A549 (cell line): ENCODE measurements at regions not wholly inside any gene's neighbourhood (a gene's known extent, or its start where the extent isn't known, plus 50 kb on each side); places are given as distances from the start of the nearest gene placed in this dataset.

Source experiments
- ATAC-seq, 2 experiments: fragments of 200-7000 bp in 1 of 2; fragments of >200 bp in 1 of 2; cut with Nextera tagmentation in 1 of 2; cut with Tn5 transposase in 1 of 2; 3 replicates each; pipeline versions ENCODE4 v1.8.0 to v1.9.1; 2018 to 2020; ENCODE audit warnings: mild to moderate bottlenecking in 1 of 2, moderate library complexity in 1 of 2
- CTCF ChIA-PET: fragments of 300-600 bp; sonication (Branson Sonifier 250); formaldehyde crosslinking; extraction: SDS; loops from one replicate; lab custom pipeline; 2021; ENCODE audit warnings: antibody characterized with exemption, inconsistent platforms; lab: Yijun Ruan, JAX
- POLR2A ChIA-PET: fragments of 350-600 bp; formaldehyde crosslinking; extraction: SDS; loops from one replicate; lab custom pipeline; 2021; ENCODE audit warnings: antibody characterized with exemption, inconsistent platforms; lab: Yijun Ruan, JAX
- DNase-seq, 2 experiments: peaks; one replicate each; pipeline versions ENCODE4 v3.0.0 to v3.0.0-alpha.2; 2011 to 2016; ENCODE audit warnings: low read depth in 1 of 2, low spot score in 1 of 2
- FAIRE-seq: peaks from 2 replicates; lab custom pipeline; 2011; peaks lifted over from hg19 to GRCh38; lab: Jason Lieb, UNC
- H3K27ac ChIP-seq, 2 experiments: fragments of >200 bp; sonication (Bioruptor Twin); formaldehyde crosslinking; 3 replicates each; pipeline ENCODE4 v1.5.1; 2016 to 2017
- H3K4me1 ChIP-seq: fragments of >200 bp; sonication (Bioruptor Twin); formaldehyde crosslinking; 3 replicates; pipeline ENCODE4 v1.6.1; 2016
- H3K4me2 ChIP-seq: fragments of >200 bp; sonication (Bioruptor Twin); formaldehyde crosslinking; 3 replicates; pipeline ENCODE4 v1.6.1; 2016
- H3K4me3 ChIP-seq: fragments of >200 bp; sonication (Bioruptor Twin); formaldehyde crosslinking; 3 replicates; pipeline ENCODE4 v1.5.1; 2016
- H3K9me3 ChIP-seq: fragments of >200 bp; sonication (Bioruptor Twin); formaldehyde crosslinking; 3 replicates; pipeline ENCODE4 v1.6.1; 2016
- CEBPB ChIP-seq, 2 experiments: fragments of >200 bp in 1 of 2; sonication (Bioruptor Twin) in 1 of 2; formaldehyde crosslinking in 1 of 2; IDR thresholded peaks; 2 replicates each; pipeline ENCODE4 v1.6.1; 2012 to 2016
- CHD2 ChIP-seq: fragments of 150-350 bp; IDR thresholded peaks from 2 replicates; pipeline ENCODE4 v1.6.1; 2014; ENCODE audit warnings: low read length; ENCODE audit not compliant: partially characterized antibody
- CHD4 ChIP-seq: fragments of 200-600 bp; sonication (generic); IDR thresholded peaks from 2 replicates; pipeline ENCODE4 v1.6.1; 2016; ENCODE audit warnings: antibody characterized with exemption, mild to moderate bottlenecking, borderline replicate concordance
- EHMT2 ChIP-seq: fragments of 200-600 bp; sonication (generic); IDR thresholded peaks from 2 replicates; pipeline ENCODE4 v1.6.1; 2016; ENCODE audit warnings: antibody characterized with exemption, low read depth, mild to moderate bottlenecking, moderate library complexity
- FOSL2 ChIP-seq, 2 experiments: fragments of 450-650 bp in 1 of 2; fragments of >200 bp in 1 of 2; sonication (Bioruptor Twin) in 1 of 2; formaldehyde crosslinking; IDR thresholded peaks; 2 replicates each; pipeline versions ENCODE4 v1.5.0 to v1.6.1; 2016 to 2020; ENCODE audit warnings: mild to moderate bottlenecking in 1 of 2, moderate library complexity in 1 of 2
- HOXB5 ChIP-seq: fragments of 250-450 bp; sonication (Bioruptor Pico); IDR thresholded peaks from 2 replicates; pipeline ENCODE4 v1.5.0; 2020; ENCODE audit warnings: mild to moderate bottlenecking, moderate library complexity
- JUN ChIP-seq, 2 experiments: fragments of >200 bp; sonication (Bioruptor Twin); formaldehyde crosslinking; IDR thresholded peaks; 2 replicates in 1 of 2; 3 replicates in 1 of 2; pipeline ENCODE4 v1.6.1; 2016 to 2017
- MAFK ChIP-seq: fragments of 450-650 bp; IDR thresholded peaks from 2 replicates; pipeline ENCODE4 v1.6.1; 2014; ENCODE audit not compliant: partially characterized antibody
- NFE2L2 ChIP-seq: fragments of 150-350 bp; conservative IDR thresholded peaks from 2 replicates; pipeline ENCODE4 v1.6.1; 2014; ENCODE audit warnings: low read length
- NPAS2 ChIP-seq: fragments of 250-450 bp; sonication (Bioruptor Pico); IDR thresholded peaks from 2 replicates; pipeline ENCODE4 v1.8.0; 2022; ENCODE audit warnings: mild to moderate bottlenecking, moderate library complexity, borderline replicate concordance
- NR3C1 ChIP-seq: fragments of >200 bp; sonication (Bioruptor Twin); formaldehyde crosslinking; IDR thresholded peaks from 3 replicates; pipeline ENCODE4 v1.6.1; 2017
- RCOR1 ChIP-seq: fragments of 150-350 bp; IDR thresholded peaks from 2 replicates; pipeline ENCODE4 v1.6.1; 2014; ENCODE audit warnings: antibody characterized with exemption, low read length, low read depth
- RFX5 ChIP-seq: fragments of 450-650 bp; IDR thresholded peaks from 2 replicates; pipeline ENCODE4 v1.7.1; 2014; ENCODE audit warnings: antibody characterized with exemption, mild to moderate bottlenecking, moderate library complexity
- SMC3 ChIP-seq: fragments of >200 bp; sonication (Bioruptor Twin); formaldehyde crosslinking; IDR thresholded peaks from 3 replicates; pipeline ENCODE4 v1.6.1; 2018; ENCODE audit warnings: inconsistent platforms
- TFCP2L1 ChIP-seq: fragments of 250-450 bp; sonication (Bioruptor Pico); IDR thresholded peaks from 2 replicates; pipeline ENCODE4 v1.5.0; 2021; ENCODE audit warnings: mild to moderate bottlenecking
- WGBS: methylation state at CpG from one replicate; pipeline ENCODE4 v1.1.6; 2017; ENCODE audit errors: missing lambda C conversion rate; 5-methylcytosine and 5-hydroxymethylcytosine counted together
- TF ChIP-seq, protein P1 (sequence below): fragments of >200 bp; sonication (Bioruptor Twin); formaldehyde crosslinking; IDR thresholded peaks from 2 replicates; pipeline ENCODE4 v1.6.1; 2016
- TF ChIP-seq, protein P2 (sequence below): fragments of >200 bp; sonication (Bioruptor Twin); formaldehyde crosslinking; IDR thresholded peaks from 3 replicates; pipeline ENCODE4 v1.6.1; 2016
- TF ChIP-seq, protein P3 (sequence below): IDR thresholded peaks from 2 replicates; pipeline ENCODE4 v1.6.1; 2012; ENCODE audit warnings: low read depth, borderline replicate concordance

DNA sequence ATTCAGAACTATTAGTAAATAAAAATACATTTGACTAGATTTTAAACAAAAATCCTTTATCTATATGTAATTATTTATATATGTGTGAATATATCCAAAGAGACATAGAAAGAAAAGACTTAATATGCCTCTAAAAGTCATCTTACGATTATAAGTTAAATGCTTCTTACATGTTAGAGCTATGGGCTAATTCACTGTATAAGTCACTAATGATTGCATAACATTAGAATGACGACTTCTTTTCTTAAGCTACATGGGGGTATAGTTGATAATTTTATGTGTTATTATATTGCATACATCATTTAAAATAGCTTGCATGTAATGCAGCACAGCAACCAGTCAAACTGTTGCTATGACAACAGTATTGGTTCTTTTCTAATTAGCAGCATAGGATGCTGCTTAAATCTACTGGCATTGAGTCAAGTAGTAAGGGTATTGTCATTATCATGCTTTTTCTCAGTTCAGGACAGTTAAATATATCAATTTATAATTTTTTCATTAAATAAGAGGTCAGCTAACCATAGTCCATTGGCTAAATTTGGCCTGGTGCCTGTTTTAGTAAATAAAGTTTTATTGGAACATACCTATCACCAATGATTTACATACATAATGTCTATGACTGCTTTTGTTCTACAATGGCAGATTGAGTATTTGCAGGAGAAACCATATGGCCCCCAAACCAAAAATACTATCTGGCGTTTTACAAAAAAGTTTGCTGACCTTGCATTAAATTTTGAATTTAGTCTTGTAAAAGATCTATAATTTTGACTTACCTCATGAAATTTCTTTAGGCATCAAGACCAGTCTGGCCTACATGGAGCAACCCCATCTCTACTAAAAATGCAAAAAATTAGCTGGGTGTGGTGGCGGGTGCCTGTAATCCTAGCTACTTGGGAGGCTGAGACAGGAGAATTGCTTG is 207.7 kb upstream of the ZSWIM2 start:
- POLR2A ChIA-PET: no interaction called here
- no peak overlapping the region for H3K4me2 ChIP-seq
- ATAC-seq (no peak), FAIRE-seq (no peak), DNase-seq (no peak)
- no peaks in the 10 kb centered on the region for H3K4me1 ChIP-seq
- 57% methylated on average over 4 of the region's 4 CpGs for WGBS
- no peak overlapping the region for H3K27ac ChIP-seq
- no peaks in the 10 kb centered on the region for H3K9me3 ChIP-seq
- TF ChIP-seq TFCP2L1 (CRISPR knock-in tag) (no peak), RCOR1 (no peak), NFE2L2 (no peak), MAFK (peak; percentile 95), NPAS2 (no peak), SMC3 (no peak)
- TF ChIP-seq, protein P1, sequence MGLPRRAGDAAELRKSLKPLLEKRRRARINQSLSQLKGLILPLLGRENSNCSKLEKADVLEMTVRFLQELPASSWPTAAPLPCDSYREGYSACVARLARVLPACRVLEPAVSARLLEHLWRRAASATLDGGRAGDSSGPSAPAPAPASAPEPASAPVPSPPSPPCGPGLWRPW: no peak
- TF ChIP-seq, all 56 proteins: peak for 1
- no peak overlapping the region for H3K4me3 ChIP-seq
- CTCF ChIA-PET: interaction anchor here (0.6 kb wide), 1 partner anchor 288 kb away, joined by 3 read pairs; no protein-coding TSS in a partner anchor

DNA sequence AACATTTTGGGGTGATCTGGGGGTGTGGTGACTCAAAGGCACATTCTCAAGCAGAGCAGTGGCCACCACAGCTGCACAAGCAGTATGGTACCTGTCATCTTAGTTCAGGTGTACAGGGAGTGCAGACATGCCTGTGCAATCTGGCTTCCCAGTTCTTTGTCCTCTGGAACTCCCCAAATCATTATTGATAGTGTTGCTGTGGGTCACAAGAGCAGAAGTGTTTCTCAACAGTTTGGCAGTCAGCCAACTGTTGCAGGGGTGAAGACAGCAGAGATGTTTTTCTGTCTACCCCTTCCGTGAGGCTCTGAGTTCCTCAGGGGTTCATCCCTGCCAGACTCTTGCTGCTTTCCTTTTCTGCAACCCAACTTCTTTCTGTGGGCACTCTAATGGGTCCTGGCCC is 206.5 kb upstream of the ZSWIM2 start:
- ATAC-seq (no peak), FAIRE-seq (no peak)

DNA sequence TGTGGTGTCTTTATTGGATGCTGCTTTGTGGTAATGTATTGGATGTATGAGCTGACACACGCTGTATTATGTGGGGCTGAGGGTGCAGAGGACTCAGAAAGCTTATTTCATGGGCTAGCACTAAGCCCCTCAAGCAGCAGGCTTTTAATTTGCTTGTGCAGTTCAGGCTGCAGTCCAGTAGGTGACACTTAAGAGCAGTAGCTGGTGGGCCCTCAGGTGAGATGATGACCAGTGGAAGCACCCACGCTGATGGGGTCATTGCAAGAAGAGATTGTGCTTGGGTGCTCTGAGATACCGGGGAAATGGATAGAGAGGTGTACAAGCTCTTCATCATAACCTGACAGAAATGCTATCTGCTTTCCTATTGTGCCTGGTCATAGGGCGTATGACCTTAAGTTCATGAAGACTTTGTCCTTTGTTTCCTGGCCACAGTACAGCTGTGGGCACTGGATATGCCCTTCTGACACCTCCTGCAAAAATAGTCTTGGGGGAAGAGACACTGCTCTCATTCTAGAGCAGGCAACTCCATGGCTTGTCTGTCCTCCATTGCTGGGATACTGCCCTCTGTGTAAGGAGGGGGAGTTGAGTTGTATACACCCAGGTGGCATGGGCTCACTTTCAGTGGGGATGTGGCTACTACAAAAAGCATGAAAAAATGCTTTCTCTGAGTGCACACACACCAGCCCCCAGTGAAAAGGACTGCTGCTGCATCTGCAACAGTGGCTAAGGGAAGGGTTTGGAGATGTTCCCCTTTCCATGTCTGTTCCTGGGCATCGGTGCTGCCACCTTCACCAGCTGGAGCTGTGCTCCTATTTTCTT is 205.7 kb upstream of the ZSWIM2 start:
- no peak for TF ChIP-seq RFX5
- no peak for TF ChIP-seq CEBPB (IDR thresholded peaks at IDR 0.05)
- no peak for TF ChIP-seq HOXB5 (CRISPR knock-in tag)
- TF ChIP-seq, protein P2, sequence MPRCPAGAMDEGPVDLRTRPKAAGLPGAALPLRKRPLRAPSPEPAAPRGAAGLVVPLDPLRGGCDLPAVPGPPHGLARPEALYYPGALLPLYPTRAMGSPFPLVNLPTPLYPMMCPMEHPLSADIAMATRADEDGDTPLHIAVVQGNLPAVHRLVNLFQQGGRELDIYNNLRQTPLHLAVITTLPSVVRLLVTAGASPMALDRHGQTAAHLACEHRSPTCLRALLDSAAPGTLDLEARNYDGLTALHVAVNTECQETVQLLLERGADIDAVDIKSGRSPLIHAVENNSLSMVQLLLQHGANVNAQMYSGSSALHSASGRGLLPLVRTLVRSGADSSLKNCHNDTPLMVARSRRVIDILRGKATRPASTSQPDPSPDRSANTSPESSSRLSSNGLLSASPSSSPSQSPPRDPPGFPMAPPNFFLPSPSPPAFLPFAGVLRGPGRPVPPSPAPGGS: no peak
- TF ChIP-seq, protein P3, sequence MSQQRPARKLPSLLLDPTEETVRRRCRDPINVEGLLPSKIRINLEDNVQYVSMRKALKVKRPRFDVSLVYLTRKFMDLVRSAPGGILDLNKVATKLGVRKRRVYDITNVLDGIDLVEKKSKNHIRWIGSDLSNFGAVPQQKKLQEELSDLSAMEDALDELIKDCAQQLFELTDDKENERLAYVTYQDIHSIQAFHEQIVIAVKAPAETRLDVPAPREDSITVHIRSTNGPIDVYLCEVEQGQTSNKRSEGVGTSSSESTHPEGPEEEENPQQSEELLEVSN: no peak
- no peak for TF ChIP-seq NFE2L2
- TF ChIP-seq CHD4: no peak
- TF ChIP-seq FOSL2 (IDR thresholded peaks at IDR 0.05): no peak
- no peak for TF ChIP-seq FOSL2 (CRISPR knock-in tag; IDR thresholded peaks at IDR 0.05)
- TF ChIP-seq JUN (IDR thresholded peaks at IDR 0.05): no peak
- TF ChIP-seq EHMT2: no peak
- TF ChIP-seq CHD2: no peak
- no peak for TF ChIP-seq NR3C1
- TF ChIP-seq, all 56 proteins: peak for 0
- Histone ChIP-seq H3K27ac (no peak overlapping the region), H3K4me2 (no peak overlapping the region), H3K4me1 (no peaks in the 10 kb centered on the region), H3K4me3 (no peak overlapping the region), H3K9me3 (no peaks in the 10 kb centered on the region)
- ATAC-seq (peak in 1 of 2 experiments; percentile 57; a peak in 2 of 6 replicates), DNase-seq (no peak), FAIRE-seq (no peak)
- ChIA-PET POLR2A (no interaction called here), CTCF (no interaction called here)
- 16% methylated on average over 5 of the region's 5 CpGs for WGBS

More for the DNA sequence above, 206.5 kb upstream of the ZSWIM2 start:
- 68% methylated on average over 1 of the region's 1 CpG for WGBS
- Histone ChIP-seq H3K4me3 (no peak overlapping the region), H3K4me2 (no peak overlapping the region), H3K9me3 (no peaks in the 10 kb centered on the region), H3K27ac (no peak overlapping the region), H3K4me1 (no peaks in the 10 kb centered on the region)
- TF ChIP-seq, protein P1: no peak
- ChIA-PET CTCF (no interaction called here), POLR2A (no interaction called here)
- DNase-seq: no peak
